Loucy (cell line): ENCODE measurements at regions not wholly inside any gene's neighbourhood (a gene's known extent, or its start where the extent isn't known, plus 50 kb on each side); places are given as distances from the start of the nearest gene placed in this dataset.

Experiments used
- H2AFZ ChIP-seq: fragments of 200-600 bp; sonication (generic); 2 replicates; pipeline ENCODE4 v1.6.0; 2016; ENCODE audit warnings: antibody characterized with exemption, mild to moderate bottlenecking, low read length, moderate library complexity
- H3F3A ChIP-seq: fragments of 200-600 bp; 2 replicates; pipeline ENCODE4 v1.6.0; 2016; ENCODE audit warnings: antibody characterized with exemption, low read depth, mild to moderate bottlenecking
- H3K27me3 ChIP-seq: fragments of 200-600 bp; sonication (generic); 2 replicates; pipeline ENCODE4 v1.6.1; 2014; ENCODE audit warnings: low read length, mild to moderate bottlenecking; ENCODE audit not compliant: insufficient read depth, poor library complexity, severe bottlenecking
- H3K36me3 ChIP-seq: fragments of 200-600 bp; sonication (generic); 2 replicates; pipeline ENCODE4 v1.6.1; 2016; ENCODE audit warnings: low read length; ENCODE audit not compliant: insufficient read depth
- H3K4me1 ChIP-seq: fragments of 200-600 bp; sonication (generic); 2 replicates; pipeline ENCODE4 v1.5.1; 2014; ENCODE audit warnings: low read length, mild to moderate bottlenecking; ENCODE audit not compliant: insufficient read depth, poor library complexity, severe bottlenecking
- H3K4me2 ChIP-seq: fragments of 200-600 bp; sonication (generic); 2 replicates; pipeline ENCODE4 v1.6.0; 2014; ENCODE audit warnings: antibody characterized with exemption, low read length, low read depth, mild to moderate bottlenecking; ENCODE audit not compliant: poor library complexity, severe bottlenecking
- H3K4me3 ChIP-seq: fragments of 200-600 bp; sonication (generic); 2 replicates; pipeline ENCODE4 v1.5.1; 2014; ENCODE audit warnings: low read length, mild to moderate bottlenecking, mixed read lengths; ENCODE audit not compliant: poor library complexity, severe bottlenecking
- H3K79me2 ChIP-seq: fragments of 200-600 bp; sonication (generic); 2 replicates; pipeline ENCODE4 v1.6.1; 2014; ENCODE audit warnings: low read length; ENCODE audit not compliant: insufficient read depth
- H3K9ac ChIP-seq: fragments of 200-600 bp; sonication (generic); 2 replicates; pipeline ENCODE4 v1.6.0; 2014; ENCODE audit warnings: mild to moderate bottlenecking, low read depth, low read length, moderate library complexity; ENCODE audit not compliant: poor library complexity, severe bottlenecking
- H3K9me2 ChIP-seq: fragments of 200-600 bp; sonication (generic); replicated peaks from 2 replicates; pipeline ENCODE4 v1.6.1; 2016; ENCODE audit warnings: low read depth, low read length, mixed read lengths
- H3K9me3 ChIP-seq: fragments of 200-600 bp; sonication (generic); 2 replicates; pipeline ENCODE4 v1.6.1; 2014; ENCODE audit warnings: mild to moderate bottlenecking, antibody characterized with exemption, low read length, low read depth; ENCODE audit not compliant: insufficient read depth
- H4K20me1 ChIP-seq: fragments of 200-600 bp; sonication (generic); 2 replicates; pipeline ENCODE4 v1.6.0; 2014; ENCODE audit warnings: antibody characterized with exemption, low read length, mild to moderate bottlenecking; ENCODE audit not compliant: insufficient read depth, poor library complexity, severe bottlenecking
- EZH2phosphoT487 ChIP-seq: fragments of 200-600 bp; IDR thresholded peaks from 2 replicates; pipeline ENCODE4 v1.6.1; 2018; ENCODE audit warnings: antibody characterized with exemption, mild to moderate bottlenecking, moderate library complexity, borderline replicate concordance
- TF ChIP-seq, protein P1 (sequence below): fragments of 200-600 bp; sonication (generic); conservative IDR thresholded peaks from 2 replicates; pipeline ENCODE4 v1.5.1; 2014; ENCODE audit warnings: mild to moderate bottlenecking, antibody characterized with exemption, low read length

DNA sequence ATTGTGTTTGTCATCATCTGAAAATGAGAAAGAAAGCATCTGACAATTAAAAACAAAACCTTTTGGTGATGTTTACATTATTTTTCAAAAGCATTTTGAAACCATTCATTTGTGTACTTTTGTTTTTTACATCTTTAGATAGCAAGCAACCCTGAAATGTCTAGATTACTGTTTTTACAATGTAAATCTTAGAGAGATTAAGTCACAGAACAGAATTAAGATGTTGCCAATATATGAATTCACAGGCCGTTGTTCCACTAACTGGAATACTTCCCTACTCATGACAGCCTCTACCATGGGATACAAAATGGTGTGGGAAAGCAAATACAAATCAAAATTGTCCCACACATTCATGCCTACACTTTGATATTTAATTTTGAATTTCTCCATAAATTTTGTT is 480.0 kb upstream of the ZEB2 start:
- Histone ChIP-seq H3K79me2 (no peaks in the 10 kb centered on the region), H3K9me2 (no peaks in the 10 kb centered on the region), H3F3A (no peaks in the 10 kb centered on the region), H3K36me3 (no peaks in the 10 kb centered on the region), H4K20me1 (no peaks in the 10 kb centered on the region), H3K4me2 (no peak overlapping the region), H2AFZ (no peak overlapping the region), H3K27me3 (no peaks in the 10 kb centered on the region), H3K9ac (no peak overlapping the region), H3K4me1 (no peaks in the 10 kb centered on the region), H3K4me3 (no peak overlapping the region), H3K9me3 (no peaks in the 10 kb centered on the region)
- no peak for TF ChIP-seq EZH2phosphoT487
- TF ChIP-seq, protein P1, sequence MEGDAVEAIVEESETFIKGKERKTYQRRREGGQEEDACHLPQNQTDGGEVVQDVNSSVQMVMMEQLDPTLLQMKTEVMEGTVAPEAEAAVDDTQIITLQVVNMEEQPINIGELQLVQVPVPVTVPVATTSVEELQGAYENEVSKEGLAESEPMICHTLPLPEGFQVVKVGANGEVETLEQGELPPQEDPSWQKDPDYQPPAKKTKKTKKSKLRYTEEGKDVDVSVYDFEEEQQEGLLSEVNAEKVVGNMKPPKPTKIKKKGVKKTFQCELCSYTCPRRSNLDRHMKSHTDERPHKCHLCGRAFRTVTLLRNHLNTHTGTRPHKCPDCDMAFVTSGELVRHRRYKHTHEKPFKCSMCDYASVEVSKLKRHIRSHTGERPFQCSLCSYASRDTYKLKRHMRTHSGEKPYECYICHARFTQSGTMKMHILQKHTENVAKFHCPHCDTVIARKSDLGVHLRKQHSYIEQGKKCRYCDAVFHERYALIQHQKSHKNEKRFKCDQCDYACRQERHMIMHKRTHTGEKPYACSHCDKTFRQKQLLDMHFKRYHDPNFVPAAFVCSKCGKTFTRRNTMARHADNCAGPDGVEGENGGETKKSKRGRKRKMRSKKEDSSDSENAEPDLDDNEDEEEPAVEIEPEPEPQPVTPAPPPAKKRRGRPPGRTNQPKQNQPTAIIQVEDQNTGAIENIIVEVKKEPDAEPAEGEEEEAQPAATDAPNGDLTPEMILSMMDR: no peak

GRCh38 chr2:144999071-144999875 is 479.4 kb upstream of the ZEB2 start:
- H3K9me3 ChIP-seq: no peaks in the 10 kb centered on the region
- H3K9me2 ChIP-seq: no peaks in the 10 kb centered on the region
- H2AFZ ChIP-seq: no peak overlapping the region
- H4K20me1 ChIP-seq: no peaks in the 10 kb centered on the region
- TF ChIP-seq EZH2phosphoT487: no peak
- TF ChIP-seq, protein P1: no peak
- no peaks in the 10 kb centered on the region for H3K4me1 ChIP-seq
- no peak overlapping the region for H3K9ac ChIP-seq
- no peaks in the 10 kb centered on the region for H3F3A ChIP-seq
- H3K27me3 ChIP-seq: no peaks in the 10 kb centered on the region
- no peaks in the 10 kb centered on the region for H3K79me2 ChIP-seq
- H3K36me3 ChIP-seq: no peaks in the 10 kb centered on the region
- H3K4me3 ChIP-seq: no peak overlapping the region
- H3K4me2 ChIP-seq: no peak overlapping the region

DNA sequence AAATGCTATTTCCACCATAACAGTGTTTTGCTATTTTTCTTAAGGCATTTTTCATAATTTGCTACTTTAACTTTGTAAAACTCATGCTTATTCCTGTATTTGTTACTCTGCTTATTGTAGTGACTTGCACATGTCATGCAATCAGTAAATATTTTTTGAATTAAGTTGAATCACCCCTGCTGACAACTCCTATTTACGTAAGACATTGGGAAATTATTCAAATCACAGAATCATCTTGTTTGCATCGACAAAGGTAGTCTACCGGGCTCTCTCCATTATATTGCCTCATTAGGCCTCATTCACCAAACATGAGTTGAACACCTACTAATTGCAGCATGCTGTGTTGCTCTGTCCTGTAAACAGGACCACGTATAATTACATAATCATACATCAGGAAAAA is 478.5 kb upstream of the ZEB2 start:
- Histone ChIP-seq H3K9ac (no peak overlapping the region), H3K27me3 (no peaks in the 10 kb centered on the region), H3F3A (no peaks in the 10 kb centered on the region), H3K4me1 (no peaks in the 10 kb centered on the region), H3K9me3 (no peaks in the 10 kb centered on the region), H2AFZ (no peak overlapping the region), H3K79me2 (no peaks in the 10 kb centered on the region), H3K36me3 (no peaks in the 10 kb centered on the region), H3K4me2 (no peak overlapping the region), H3K4me3 (no peak overlapping the region), H3K9me2 (no peaks in the 10 kb centered on the region), H4K20me1 (no peaks in the 10 kb centered on the region)
- TF ChIP-seq, protein P1: no peak
- no peak for TF ChIP-seq EZH2phosphoT487
